BJ (cell line): ENCODE measurements at regions not wholly inside any gene's neighbourhood (a gene's known extent, or its start where the extent isn't known, plus 50 kb on each side); places are given as distances from the start of the nearest gene placed in this dataset.

Experiments used
- CTCF ChIA-PET: fragments of 350-600 bp; formaldehyde crosslinking; extraction: SDS; loops from one replicate; lab custom pipeline; 2021; ENCODE audit warnings: antibody characterized with exemption, inconsistent platforms; lab: Yijun Ruan, JAX
- POLR2A ChIA-PET: fragments of 300-600 bp; sonication (Branson Sonifier 250); formaldehyde crosslinking; extraction: SDS; loops from one replicate; lab custom pipeline; 2021; ENCODE audit warnings: antibody characterized with exemption; lab: Charles Lee
- DNase-seq: peaks from one replicate; pipeline ENCODE4 v3.0.0-alpha.2; 2011; ENCODE audit warnings: low read depth
- H3K27me3 ChIP-seq: 2 replicates; pipeline ENCODE4 v1.6.0; 2011; ENCODE audit warnings: low read length; ENCODE audit not compliant: control insufficient read depth, insufficient read depth
- H3K36me3 ChIP-seq: 2 replicates; pipeline ENCODE4 v1.5.1; 2011; ENCODE audit warnings: low read length; ENCODE audit not compliant: control insufficient read depth, insufficient read depth
- H3K4me3 ChIP-seq: 2 replicates; pipeline ENCODE4 v1.5.1; 2011; ENCODE audit warnings: low read depth, mild to moderate bottlenecking, control low read depth, low read length
- CTCF ChIP-seq: IDR thresholded peaks from 2 replicates; pipeline ENCODE4 v1.5.1; 2011; ENCODE audit warnings: low read depth, mild to moderate bottlenecking, control low read depth, inconsistent platforms, low read length, moderate library complexity; ENCODE audit not compliant: insufficient read depth

GRCh38 chr17:72342061-72342460, 221.2 kb downstream of the SOX9 start:
- Histone ChIP-seq H3K27me3 (no peaks in the 10 kb centered on the region), H3K36me3 (no peaks in the 10 kb centered on the region), H3K4me3 (no peak overlapping the region)
- ChIA-PET POLR2A (no interaction called here), CTCF (interaction anchor here (0.6 to 2.4 kb wide), 2 partner anchors 63 to 198 kb away, joined by 3 to 6 read pairs; no protein-coding TSS in a partner anchor)
- no peak for DNase-seq
- no peak for TF ChIP-seq CTCF

GRCh38 chr17:72342627-72343527, 222.1 kb downstream of the SOX9 start:
- Histone ChIP-seq H3K36me3 (no peaks in the 10 kb centered on the region), H3K4me3 (no peak overlapping the region), H3K27me3 (no peaks in the 10 kb centered on the region)
- no peak for TF ChIP-seq CTCF
- ChIA-PET CTCF (no interaction called here), POLR2A (no interaction called here)
- DNase-seq: no peak

- Histone ChIP-seq H3K36me3 (no peaks in the 10 kb centered on the region), H3K4me3 (no peak overlapping the region), H3K27me3 (no peaks in the 10 kb centered on the region)
- no peak for DNase-seq
- CTCF ChIA-PET: no interaction called here
- POLR2A ChIA-PET: no interaction called here
- no peak for TF ChIP-seq CTCF
These were observed 223.1 kb downstream of the SOX9 start for GRCh38 chr17:72343911-72344310.

GRCh38 chr17:72344613-72345012, 223.8 kb downstream of the SOX9 start:
- TF ChIP-seq CTCF: no peak
- Histone ChIP-seq H3K4me3 (no peak overlapping the region), H3K36me3 (no peaks in the 10 kb centered on the region), H3K27me3 (no peaks in the 10 kb centered on the region)
- POLR2A ChIA-PET: interaction anchor here (0.6 kb wide), 1 partner anchor 10 kb away, joined by 4 read pairs; no protein-coding TSS in a partner anchor
- CTCF ChIA-PET: no interaction called here
- DNase-seq: no peak

- Histone ChIP-seq H3K36me3 (no peaks in the 10 kb centered on the region), H3K4me3 (no peak overlapping the region), H3K27me3 (no peaks in the 10 kb centered on the region)
- no peak for TF ChIP-seq CTCF
- ChIA-PET CTCF (no interaction called here), POLR2A (interaction anchor here (0.6 kb wide), 1 partner anchor 11 kb away, joined by 4 read pairs; no protein-coding TSS in a partner anchor)
- DNase-seq: no peak
These were observed 224.3 kb downstream of the SOX9 start for GRCh38 chr17:72345088-72345487.
